GM19240 (cell line): ENCODE measurements at regions not wholly inside any gene's neighbourhood (a gene's known extent, or its start where the extent isn't known, plus 50 kb on each side); places are given as distances from the start of the nearest gene placed in this dataset.
"Not testable (repeated sequence)": the region's sequence is repeated elsewhere in the genome, so short reads cannot be mapped to it uniquely, and the experiment has no call there.

ENCODE experiments used
- DNase-seq: peaks from one replicate; pipeline ENCODE4 v3.0.0; 2011; ENCODE audit warnings: low spot score; ENCODE audit not compliant: insufficient read length

GRCh38 chr18:70620837-70621612, 332.2 kb downstream of the SOCS6 start:
- no peak for DNase-seq

DNA sequence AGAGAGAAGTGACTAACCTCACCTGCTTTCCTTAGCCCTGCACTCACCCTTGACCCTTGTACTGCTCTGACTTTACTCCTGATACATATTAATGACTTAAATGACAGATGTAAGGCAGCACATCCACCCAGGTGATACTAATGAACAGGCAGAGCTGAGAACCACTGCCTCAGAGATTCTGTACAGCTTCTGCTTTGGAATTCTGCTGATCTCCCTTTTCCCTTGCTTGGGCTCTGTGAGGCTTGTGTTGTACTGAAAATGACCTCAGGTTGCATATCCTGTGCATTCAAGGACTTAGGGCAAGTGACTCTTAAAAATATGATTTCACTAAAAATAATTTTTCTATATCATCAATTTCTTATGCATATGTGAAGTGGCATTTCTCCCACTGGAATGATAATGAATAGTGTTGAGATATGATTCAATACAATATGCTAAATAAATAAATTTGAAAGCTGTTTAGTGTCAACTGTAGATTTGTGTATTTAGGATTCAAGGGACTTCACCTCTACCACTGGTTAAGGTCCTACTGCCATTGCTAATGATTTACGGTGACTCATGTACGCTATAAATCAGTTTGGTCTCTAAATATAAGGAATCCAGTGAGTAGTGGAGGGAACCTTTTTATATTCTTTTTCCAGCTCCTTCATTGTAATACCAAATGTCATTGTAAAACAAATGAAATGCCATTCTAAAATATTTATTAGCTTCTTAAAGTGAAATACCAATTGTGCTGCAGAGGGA, 328.3 kb downstream of the SOCS6 start:
- DNase-seq: no peak

DNA sequence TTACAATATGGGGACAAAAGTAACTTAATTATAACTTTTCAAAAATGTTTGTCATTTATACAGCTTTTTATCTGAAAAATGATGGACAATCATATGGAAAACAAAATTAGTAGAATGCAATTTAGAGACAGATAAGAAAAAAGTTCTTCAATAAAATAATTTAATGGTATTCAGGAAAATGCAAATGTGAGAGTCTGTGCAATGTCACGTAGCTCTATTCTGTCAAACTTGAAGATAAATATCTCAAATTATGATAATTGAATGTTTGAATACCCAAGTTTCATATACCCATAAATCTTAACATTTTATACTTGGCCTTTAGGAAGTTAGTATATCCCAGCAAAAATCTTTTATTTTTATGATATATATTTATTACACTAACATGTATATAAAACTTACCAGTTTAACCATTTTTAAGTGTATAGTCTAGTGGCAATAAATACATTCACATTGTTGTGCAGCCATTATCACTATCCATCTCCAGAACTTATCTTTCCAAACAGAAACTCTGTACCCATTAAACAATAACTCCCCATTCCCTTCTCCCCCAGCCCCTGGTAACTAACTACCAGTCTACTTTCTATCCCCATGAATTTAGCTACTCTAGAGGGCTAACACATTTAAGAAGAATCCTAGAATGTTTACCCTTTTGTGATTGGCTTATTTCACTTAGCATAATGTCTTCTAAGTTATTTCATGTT, 311.5 kb downstream of the SOCS6 start:
- no peak for DNase-seq

DNA sequence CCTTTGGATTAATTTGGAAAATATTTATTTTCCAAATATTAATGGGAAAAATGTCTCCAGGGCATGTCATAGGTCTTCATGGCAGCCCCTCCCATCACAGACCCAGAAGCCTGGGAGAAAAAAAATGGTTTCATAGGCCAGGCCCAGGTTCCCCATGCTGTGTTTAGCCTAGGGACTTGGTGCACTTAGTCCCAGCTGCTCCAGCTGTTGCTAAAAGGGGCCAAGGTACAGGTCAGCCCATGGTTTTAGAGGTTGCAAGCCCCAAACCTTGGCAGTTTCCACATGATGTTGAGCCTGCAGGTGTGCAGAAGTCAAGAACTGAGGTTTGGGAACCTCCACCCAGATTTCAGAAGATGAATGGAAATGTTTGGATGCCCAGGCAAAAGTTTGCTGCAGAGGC, 309.6 kb downstream of the SOCS6 start:
- no peak for DNase-seq

- no peak for DNase-seq
These were observed 294.1 kb downstream of the SOCS6 start for GRCh38 chr18:70582981-70583380.

GRCh38 chr18:70578480-70578879, 289.6 kb downstream of the SOCS6 start:
- DNase-seq: no peak

- DNase-seq: no peak
These were observed 288.2 kb downstream of the SOCS6 start for GRCh38 chr18:70577023-70577420.

- DNase-seq: no peak
These were observed 287.6 kb downstream of the SOCS6 start for GRCh38 chr18:70576276-70577022.

DNA sequence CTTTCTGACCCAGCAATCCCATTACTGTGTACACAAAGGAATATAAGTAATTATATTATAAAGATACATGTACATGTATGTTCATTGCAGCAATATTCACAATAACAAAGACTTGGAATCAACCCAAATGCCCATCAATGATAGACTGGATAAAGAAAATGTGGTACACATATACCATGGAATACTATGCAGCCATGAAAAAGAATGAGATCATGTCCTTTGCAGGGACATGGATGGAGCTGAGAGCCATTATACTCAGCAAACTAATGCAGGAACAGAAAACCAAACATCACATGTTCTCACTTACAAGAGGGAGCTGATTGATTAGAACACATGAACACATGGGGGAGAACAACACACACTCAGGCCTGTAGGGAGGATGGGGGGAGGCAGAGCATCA, 286.1 kb downstream of the SOCS6 start:
- not testable (repeated sequence) for DNase-seq

DNA sequence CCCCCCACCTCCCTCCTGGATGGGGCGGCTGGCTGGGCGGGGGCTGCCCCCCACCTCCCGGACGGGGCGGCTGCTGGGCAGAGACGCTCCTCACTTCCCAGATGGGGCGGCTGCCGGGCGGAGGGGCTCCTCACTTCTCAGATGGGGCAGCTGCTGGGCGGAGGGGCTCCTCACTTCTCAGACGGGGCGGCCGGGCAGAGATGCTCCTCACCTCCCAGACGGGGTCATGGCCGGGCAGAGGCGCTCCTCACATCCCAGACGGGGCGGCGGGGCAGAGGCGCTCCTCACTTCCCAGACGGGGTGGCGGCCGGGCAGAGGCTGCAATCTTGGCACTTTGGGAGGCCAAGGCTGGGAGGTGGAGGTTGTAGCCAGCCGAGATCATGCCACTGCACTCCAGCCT, 280.8 kb downstream of the SOCS6 start:
- not testable (repeated sequence) for DNase-seq

DNA sequence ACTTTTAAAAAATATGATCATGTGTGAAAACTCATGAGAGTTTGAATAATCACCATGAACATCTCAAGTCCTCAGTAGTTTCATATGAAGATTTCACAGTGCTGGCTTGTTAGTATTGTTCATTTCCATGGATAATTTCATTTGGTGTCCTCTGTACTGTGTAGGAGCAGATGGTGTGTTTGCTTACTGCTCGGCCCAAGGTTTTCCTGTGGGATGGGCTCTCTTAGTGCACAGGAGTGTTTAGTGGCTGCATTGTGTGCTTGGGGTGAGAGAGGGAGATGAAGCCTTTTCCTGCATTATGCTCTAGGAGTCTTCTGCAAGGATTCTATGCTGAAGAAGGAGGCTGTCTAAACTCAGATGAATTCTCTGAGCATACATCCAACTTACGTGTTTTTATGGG, 270.6 kb downstream of the SOCS6 start:
- DNase-seq: no peak

DNA sequence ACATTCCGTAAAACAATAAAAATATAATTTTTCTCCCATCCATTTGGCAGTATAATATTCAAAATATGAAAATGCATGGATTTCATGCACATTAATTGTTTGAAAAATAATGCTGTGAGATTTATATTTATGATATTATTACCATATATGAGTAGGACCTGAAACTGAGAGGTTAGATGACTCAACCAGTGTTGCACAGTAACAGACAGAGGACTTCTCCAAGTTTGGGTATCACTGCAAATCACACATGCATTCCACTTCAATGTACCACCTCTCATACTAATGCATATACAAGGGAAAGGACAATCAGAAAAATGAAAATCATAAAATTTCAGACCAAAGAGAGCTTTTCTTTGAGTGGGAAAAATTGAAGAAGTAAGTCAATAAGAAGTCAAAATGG, 269.5 kb downstream of the SOCS6 start:
- DNase-seq: no peak

- no peak for DNase-seq
These were observed 266.1 kb downstream of the SOCS6 start for GRCh38 chr18:70554854-70555445.

- DNase-seq: no peak
These were observed 265.1 kb downstream of the SOCS6 start for GRCh38 chr18:70553936-70554260.

DNA sequence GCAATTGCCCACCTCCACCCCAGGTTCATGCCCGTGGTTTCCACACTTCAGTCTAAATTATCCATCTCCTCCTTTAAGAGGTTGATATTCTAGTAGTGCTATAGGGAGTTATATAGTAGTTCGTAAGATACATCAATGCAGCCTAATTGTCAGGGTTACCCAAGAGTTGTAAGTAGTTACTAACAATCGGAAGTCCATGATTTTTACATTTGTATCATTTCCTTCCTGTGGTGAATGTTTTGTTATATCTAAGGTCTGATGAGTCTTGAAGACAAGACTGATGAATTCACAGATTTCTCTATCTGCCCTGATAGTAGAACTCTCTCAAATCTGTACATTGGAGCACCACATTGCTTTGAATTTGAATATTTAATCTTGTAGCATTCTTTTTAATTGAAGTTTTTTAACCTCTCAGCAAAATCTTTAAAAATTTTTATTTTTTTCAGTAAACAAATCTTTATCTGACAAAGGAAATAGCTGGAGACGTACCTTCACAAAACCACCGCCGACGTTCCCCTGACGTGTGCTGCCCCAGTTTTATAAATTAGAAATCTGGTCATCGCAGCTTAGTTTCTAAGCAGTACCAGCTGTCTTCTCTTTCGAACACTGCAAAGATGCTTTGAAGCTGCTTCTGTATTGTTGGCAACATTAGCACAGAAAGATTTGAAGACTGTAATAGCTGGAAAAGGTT, 264.5 kb downstream of the SOCS6 start:
- no peak for DNase-seq

- no peak for DNase-seq
These were observed 247.7 kb downstream of the SOCS6 start for GRCh38 chr18:70536370-70537062.

DNA sequence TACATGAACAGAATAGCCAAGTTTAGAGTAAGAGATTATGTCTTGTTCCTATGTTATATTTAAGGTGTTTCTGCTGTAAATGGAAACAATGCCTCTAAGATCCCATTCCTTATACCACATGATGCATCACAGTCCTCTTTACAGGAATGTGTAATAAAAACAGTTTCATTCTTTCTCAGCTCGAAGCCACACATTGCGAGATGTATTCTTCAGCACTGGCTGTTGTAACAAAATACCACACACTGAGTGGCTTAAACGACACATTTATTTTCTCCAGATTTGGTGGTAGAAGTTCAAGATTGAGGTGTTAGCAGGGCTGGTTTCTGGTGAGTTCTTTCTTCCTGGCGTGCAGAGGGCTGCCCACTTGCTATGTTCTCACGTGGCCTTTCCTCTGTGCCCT, 246.2 kb downstream of the SOCS6 start:
- no peak for DNase-seq

DNA sequence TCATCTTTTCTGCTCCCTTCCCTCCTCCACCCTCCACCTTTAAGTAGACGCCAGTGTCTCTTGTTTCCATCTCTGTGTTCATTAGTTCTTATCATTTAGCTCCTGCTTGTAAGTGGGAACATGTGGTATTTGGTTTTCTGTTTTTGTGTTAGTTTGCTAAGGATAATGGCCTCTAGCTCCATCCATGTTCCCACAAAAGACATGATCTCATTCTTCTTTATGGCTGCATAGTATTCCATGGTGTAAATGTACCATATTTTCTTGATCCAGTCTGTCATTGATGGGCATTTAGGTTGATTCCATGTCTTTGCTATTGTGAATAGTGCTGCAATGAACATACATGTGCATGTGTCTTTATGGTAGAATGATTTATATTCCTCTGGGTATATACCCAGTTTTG, 236.5 kb downstream of the SOCS6 start:
- DNase-seq: not testable (repeated sequence)

- no peak for DNase-seq
These were observed 234.9 kb downstream of the SOCS6 start for GRCh38 chr18:70523792-70524182.
